ENCODE measurements at regions not wholly inside any gene's neighbourhood (a gene's known extent, or its start where the extent isn't known, plus 50 kb on each side); places are given as distances from the start of the nearest gene placed in this dataset.
"Not testable (repeated sequence)": the region's sequence is repeated elsewhere in the genome, so short reads cannot be mapped to it uniquely, and the experiment has no call there.

GRCh38 chr5:42089705-42090104 lies 164.6 kb downstream of the FBXO4 start:
- no peak for DNase-seq (ENCODE audit: low spot score)

DNA sequence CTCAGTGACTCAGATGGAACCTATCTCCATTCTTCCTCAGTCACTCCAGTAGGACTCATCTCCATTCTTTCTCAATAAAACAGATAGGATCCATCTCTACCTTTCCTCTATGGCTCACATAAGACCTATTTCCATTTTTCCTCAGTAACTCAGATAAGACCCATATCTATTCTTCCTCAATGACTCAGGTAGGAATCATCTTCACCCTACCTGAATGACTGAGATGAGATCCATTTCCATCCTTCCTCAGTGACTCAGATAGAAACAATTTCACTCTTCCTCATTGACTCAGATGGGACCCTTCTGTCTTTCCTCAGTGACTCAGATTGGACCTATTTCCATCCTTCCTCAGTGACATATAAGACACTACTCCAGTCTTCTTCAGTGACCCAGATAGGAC lies 165.1 kb downstream of the FBXO4 start:
- DNase-seq (ENCODE audit: low spot score) = no peak

DNA sequence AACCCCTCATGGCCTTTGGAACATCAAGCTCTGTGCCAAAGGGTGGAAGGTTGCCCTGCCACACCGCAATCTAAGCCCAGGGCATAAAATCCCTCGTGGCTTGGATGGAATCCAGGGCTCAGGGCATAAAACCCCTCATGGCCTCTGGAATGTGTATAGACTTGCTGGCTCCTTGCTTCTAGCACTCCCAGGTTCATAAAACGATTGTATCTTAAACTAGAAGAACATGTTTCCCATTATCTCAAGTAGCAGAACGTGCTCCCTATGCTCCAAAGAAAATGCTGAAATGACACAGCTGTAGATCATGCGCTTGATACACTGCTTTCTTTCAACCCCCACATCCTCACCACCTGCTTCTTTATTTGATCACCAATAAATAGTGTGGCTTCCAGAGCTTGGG lies 174.8 kb downstream of the FBXO4 start:
- not testable (repeated sequence) for DNase-seq (ENCODE audit: low spot score)

- no peak for DNase-seq (ENCODE audit: low spot score)
Observed at GRCh38 chr5:42108468-42108867, 183.4 kb downstream of the FBXO4 start.

- no peak for DNase-seq (ENCODE audit: low spot score)
Observed at GRCh38 chr5:42109006-42109572, 184.0 kb downstream of the FBXO4 start.

GRCh38 chr5:42115721-42116120 lies 190.6 kb downstream of the FBXO4 start:
- DNase-seq (ENCODE audit: low spot score) = not testable (repeated sequence)

GRCh38 chr5:42120070-42120469 lies 195.0 kb downstream of the FBXO4 start:
- DNase-seq (ENCODE audit: low spot score) = no peak

- DNase-seq (ENCODE audit: low spot score) = no peak
Observed at GRCh38 chr5:42121401-42121800, 196.3 kb downstream of the FBXO4 start.

DNA sequence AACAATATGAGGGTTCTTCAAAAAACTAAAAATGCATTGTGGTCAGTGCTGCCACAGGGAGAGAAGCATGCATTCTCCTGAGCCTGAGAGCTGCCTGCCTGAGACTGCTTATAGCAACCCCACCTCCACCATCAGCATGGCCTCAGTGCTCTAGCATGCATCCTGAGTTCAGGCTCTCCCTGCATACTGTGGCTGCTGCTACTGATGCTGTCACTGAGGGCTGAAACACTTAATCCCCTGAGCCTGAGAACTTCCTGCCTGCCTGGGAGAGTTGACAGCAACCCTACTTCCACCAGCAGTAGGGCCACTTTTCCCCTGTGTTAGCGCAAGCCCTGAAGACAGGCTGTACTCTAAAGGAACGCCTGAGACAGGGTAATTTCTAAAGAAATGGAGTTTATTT lies 206.0 kb downstream of the FBXO4 start:
- no peak for DNase-seq (ENCODE audit: low spot score)

GRCh38 chr5:42143361-42143760 lies 218.3 kb downstream of the FBXO4 start:
- no peak for DNase-seq (ENCODE audit: low spot score)

DNA sequence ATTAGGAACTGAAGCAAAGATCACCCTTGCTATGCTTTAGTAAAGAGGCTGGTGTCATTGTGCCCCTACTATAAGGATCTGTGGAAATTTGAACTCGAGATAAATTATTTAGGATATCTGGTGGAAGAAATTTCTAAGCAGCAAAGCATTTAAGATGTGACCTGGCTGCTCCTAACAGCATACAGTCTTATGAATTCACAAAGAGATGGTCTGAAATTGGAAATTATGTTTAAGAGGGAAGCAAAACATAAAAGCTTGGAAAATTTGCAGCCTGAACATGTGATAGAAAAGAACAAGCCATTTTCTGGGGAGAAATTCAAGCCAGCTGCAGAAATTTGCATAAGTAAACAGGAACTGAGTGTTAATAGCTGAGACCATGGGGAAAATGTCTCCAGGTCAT lies 223.7 kb downstream of the FBXO4 start:
- DNase-seq (ENCODE audit: low spot score) = no peak

- no peak for DNase-seq (ENCODE audit: low spot score)
Observed at GRCh38 chr5:42157215-42157614, 232.1 kb downstream of the FBXO4 start.

- DNase-seq (ENCODE audit: low spot score) = no peak
Observed at GRCh38 chr5:42163083-42163482, 238.0 kb downstream of the FBXO4 start.

DNA sequence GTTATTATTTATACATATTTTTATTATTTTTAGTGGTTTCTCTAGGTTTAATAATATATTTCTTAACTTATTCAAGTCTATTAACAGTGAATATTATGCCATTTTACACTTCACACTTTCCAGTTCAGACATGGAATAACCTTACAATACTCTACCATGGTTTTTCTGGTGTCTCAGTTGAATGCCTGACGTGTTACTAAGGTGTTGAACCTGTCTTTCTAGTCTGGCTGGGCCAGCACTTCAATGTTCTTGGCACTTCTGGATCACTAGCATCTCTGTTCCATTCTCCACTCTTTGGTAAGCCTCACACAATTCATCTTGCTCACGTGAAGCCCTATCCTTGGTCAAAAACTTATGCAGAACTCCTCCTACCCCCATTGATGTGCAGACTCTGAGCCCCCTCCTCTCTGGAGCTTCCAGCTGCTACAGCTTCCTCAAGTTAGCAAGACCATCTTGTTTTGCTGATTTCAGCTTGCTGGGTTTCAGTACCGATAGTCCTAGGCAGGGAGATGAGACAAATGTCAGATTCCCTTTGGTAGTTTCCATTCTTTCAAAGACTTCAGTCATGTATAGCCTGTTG lies 243.1 kb downstream of the FBXO4 start:
- DNase-seq (ENCODE audit: low spot score) = no peak

DNA sequence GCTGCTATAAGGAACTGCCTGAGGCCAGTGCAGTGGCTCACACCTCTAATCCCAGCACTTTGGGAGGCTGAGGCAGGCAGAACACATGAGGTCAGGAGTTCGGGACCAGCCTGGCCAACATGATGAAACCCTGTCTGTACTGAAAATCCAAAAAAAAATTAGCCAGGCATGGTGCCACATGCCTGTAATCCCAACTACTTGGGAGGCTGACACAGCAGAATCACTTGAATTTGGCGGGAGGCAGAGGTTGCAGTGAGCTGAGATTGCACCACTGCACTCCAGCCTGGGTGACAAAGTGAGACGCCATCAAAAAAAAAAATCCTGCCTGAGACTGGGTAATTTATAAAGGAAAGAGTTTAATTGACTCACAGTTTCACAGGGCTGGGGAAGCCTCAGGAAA lies 247.1 kb upstream of the GHR start:
- DNase-seq (ENCODE audit: low spot score) = not testable (repeated sequence)

DNA sequence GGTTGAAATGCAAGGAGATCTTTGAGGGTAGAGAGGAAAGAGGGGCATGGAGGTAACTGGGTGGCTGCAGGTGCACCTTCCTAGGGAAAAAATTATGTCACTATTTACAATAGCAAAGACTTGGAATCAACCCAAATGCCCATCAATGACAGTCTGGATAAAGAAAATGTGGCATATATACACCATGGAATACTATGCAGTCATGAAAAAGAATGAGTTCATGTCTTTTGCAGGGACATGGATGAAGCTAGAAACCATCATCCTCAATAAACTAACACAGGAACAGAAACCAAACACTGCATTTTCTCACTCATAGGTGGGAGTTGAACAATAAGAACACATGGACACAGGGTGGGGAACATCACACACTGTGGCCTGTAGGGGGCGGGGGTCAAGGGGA lies 243.4 kb upstream of the GHR start:
- not testable (repeated sequence) for DNase-seq (ENCODE audit: low spot score)

DNA sequence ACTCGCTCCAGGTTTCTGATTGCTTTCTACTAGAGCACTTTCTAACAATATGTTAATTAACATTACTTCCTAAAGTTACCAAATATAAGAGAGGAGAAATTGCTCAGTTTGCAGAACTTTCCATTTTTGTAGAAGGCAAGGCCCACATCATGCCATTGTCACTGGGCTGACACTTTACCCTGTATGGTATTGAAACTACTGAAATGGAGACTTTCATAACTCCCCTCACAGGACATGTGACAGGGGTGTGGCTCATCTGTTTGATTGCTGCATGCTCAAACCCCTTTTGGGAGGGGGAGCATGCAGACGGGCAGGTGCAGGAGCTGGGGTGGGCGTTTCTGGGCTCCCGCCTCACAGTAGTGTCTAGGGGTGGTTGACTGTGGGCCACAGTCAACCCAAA lies 206.3 kb upstream of the GHR start:
- no peak for DNase-seq (ENCODE audit: low spot score)

GRCh38 chr5:42217791-42218190 lies 205.4 kb upstream of the GHR start:
- no peak for DNase-seq (ENCODE audit: low spot score)

- no peak for DNase-seq (ENCODE audit: low spot score)
Observed at GRCh38 chr5:42225009-42225408, 198.2 kb upstream of the GHR start.

GRCh38 chr5:42228279-42228678 lies 195.0 kb upstream of the GHR start:
- DNase-seq (ENCODE audit: low spot score) = no peak

- no peak for DNase-seq (ENCODE audit: low spot score)
Observed at GRCh38 chr5:42230839-42231238, 192.4 kb upstream of the GHR start.

DNA sequence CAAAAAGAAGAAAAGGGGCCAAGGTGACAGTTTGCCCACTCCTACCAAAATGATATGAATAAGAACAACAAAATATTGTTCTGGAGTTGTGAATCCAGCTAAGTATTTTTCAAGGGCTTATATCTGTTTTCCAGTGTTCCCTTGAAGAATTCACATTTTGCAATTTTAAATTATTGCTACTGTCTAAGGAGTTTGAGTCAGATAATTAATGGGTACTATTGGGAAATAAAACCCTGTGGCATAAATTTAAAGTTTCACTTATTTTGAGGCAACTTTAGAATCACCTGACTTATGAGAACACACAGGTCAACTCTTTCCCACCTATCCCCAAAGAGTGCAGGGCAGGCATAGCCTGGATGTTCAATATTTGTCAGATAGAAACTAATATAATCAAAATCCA lies 188.0 kb upstream of the GHR start:
- DNase-seq (ENCODE audit: low spot score) = no peak

DNA sequence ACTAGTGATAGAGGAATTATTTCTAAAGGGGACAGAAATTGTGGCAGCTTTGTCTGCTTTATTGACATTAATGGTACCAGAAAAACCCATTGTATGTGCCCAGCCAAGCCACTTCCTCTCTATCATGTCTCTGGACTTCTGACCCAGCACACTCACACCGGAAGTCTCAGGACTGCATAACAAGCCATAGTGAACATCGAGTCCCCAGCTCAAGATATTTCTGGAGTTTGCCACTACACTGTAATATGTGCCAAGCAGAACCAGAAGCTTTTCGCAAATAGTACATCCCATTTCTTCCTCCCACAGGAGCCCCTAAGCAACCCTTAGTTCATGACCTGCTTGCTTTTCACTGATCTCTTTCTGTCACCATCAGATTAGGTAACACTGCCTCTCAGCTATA lies 187.4 kb upstream of the GHR start:
- DNase-seq (ENCODE audit: low spot score) = no peak

- no peak for DNase-seq (ENCODE audit: low spot score)
Observed at GRCh38 chr5:42241636-42242035, 181.6 kb upstream of the GHR start.

DNA sequence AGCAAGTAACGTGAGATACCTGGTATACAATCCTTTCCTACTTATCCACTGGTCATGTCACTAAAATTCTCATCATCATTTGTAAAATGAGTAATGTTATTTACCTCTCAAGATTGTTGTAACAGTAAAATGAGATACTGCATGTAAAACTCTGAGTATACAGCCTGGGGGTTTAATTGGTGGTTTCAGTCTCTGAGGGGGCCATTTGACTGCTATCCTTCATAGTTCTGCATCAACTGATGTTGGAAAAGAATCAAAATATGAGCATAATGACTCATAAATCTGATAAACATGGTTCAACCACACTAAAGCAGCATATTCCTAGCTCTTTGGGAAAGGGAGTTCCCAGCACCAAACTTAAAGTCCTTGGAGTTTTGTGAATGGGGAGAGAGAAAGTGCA lies 181.0 kb upstream of the GHR start:
- DNase-seq (ENCODE audit: low spot score) = no peak

All from ecto neural progenitor cell (in vitro differentiated cells).